ENCODE measurements at regions not wholly inside any gene's neighbourhood (a gene's known extent, or its start where the extent isn't known, plus 50 kb on each side); places are given as distances from the start of the nearest gene placed in this dataset.

- TF ChIP-seq POLR2AphosphoS5 (IDR thresholded peaks at IDR 0.05; ENCODE audit: low read depth): no peak
- TF ChIP-seq, protein P1, sequence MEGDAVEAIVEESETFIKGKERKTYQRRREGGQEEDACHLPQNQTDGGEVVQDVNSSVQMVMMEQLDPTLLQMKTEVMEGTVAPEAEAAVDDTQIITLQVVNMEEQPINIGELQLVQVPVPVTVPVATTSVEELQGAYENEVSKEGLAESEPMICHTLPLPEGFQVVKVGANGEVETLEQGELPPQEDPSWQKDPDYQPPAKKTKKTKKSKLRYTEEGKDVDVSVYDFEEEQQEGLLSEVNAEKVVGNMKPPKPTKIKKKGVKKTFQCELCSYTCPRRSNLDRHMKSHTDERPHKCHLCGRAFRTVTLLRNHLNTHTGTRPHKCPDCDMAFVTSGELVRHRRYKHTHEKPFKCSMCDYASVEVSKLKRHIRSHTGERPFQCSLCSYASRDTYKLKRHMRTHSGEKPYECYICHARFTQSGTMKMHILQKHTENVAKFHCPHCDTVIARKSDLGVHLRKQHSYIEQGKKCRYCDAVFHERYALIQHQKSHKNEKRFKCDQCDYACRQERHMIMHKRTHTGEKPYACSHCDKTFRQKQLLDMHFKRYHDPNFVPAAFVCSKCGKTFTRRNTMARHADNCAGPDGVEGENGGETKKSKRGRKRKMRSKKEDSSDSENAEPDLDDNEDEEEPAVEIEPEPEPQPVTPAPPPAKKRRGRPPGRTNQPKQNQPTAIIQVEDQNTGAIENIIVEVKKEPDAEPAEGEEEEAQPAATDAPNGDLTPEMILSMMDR (IDR thresholded peaks at IDR 0.05; ENCODE audit: insufficient read depth, low read length): no peak
- TF ChIP-seq GABPA (IDR thresholded peaks at IDR 0.05; ENCODE audit: low read depth): no peak
Observed at GRCh38 chr13:67916650-67917049, 686.5 kb upstream of the PCDH9 start.

All from HL-60 (cell line).